GM21447 (cell line): ENCODE measurements at regions not wholly inside any gene's neighbourhood (a gene's known extent, or its start where the extent isn't known, plus 50 kb on each side); places are given as distances from the start of the nearest gene placed in this dataset.
A peak's percentile ranks its signal among the peaks of the same experiment; 100 is the strongest.
"Not testable (repeated sequence)": the region's sequence is repeated elsewhere in the genome, so short reads cannot be mapped to it uniquely, and the experiment has no call there.

Source experiments
- ATAC-seq: cut with Tn5 transposase; IDR thresholded peaks from one replicate; pipeline ENCODE4 v1.9.1; 2021; ENCODE audit not compliant: unreplicated experiment

GRCh38 chr7:138363721-138364120 lies 96.3 kb upstream of the TRIM24 start:
- no peak for ATAC-seq

GRCh38 chr7:138366137-138366536 lies 93.9 kb upstream of the TRIM24 start:
- ATAC-seq: not testable (repeated sequence)

- not testable (repeated sequence) for ATAC-seq
Observed at GRCh38 chr7:138366676-138367075, 93.4 kb upstream of the TRIM24 start.

GRCh38 chr7:138369797-138370196 lies 90.3 kb upstream of the TRIM24 start:
- ATAC-seq: no peak

- ATAC-seq: no peak
Observed at GRCh38 chr7:138370956-138371355, 89.1 kb upstream of the TRIM24 start.

- no peak for ATAC-seq
Observed at GRCh38 chr7:138374119-138374693, 85.9 kb upstream of the TRIM24 start.

- ATAC-seq: no peak
Observed at GRCh38 chr7:138377306-138377705, 82.8 kb upstream of the TRIM24 start.

DNA sequence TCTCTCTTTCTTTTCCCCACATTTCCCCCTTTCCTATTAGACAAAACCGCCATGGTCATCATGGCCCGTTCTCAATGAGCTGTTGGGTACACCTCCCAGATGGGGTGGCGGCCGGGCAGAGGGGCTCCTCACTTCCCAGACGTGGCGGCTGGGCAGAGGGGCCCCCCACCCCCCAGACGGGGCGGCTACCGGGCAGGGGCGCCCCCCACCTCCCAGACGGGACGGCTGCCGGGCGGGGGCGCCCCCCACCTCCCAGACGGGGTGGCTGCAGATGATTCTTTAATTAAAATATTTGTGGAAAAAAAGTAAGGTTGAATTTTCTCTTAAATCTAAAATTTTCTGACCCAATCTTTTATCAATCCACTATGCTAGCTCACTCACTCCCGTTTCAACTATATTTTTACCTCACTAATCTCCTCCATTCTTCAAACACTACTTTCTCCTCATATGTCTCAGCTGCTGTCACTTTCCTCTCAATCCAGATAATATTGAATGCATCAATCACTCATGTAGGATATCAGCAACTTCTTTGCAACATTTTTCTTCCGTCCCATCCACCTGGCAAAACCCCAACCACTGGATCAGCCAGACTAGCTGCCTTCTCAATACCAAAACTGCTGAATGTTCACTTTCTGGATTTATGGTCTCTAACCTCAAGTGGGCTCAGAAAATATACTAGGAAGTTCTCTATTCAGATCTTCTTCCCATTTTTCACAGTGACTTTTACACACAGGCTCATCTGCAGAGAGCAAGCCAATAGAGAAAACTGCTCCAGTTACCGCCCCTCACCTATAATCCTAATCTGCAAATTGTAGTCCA lies 81.1 kb upstream of the TRIM24 start:
- no peak for ATAC-seq

DNA sequence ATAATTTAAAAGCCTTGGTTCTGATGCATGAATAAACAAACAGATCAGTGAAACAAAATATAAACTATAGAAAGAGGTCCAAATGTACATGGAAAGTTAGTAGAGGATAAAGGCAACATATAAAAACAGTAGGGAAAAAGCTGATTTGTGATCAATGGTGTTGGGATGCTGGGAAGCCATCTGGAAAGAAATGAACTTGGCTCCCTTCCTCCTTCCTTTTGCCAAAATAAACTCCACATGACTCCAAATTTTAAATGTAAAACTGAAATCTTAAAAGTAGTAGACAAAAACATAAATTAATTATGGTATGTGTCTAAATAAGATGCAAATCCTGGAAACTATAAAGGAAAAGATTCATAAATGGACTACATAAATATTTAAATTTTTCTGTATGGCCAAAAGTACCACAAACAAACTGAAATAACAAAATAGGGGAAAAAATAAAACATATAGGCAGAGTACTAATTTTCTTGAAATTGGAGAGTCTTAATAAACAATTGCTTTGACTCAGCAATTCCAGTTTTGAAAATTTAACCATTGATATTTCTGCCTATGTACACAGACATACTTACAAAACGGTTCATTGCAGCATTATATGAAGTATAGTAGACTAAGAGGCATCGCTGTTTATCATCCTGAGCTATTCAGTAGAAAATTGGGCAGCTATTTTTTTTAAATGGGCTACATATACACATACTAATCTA lies 77.0 kb upstream of the TRIM24 start:
- ATAC-seq: no peak

DNA sequence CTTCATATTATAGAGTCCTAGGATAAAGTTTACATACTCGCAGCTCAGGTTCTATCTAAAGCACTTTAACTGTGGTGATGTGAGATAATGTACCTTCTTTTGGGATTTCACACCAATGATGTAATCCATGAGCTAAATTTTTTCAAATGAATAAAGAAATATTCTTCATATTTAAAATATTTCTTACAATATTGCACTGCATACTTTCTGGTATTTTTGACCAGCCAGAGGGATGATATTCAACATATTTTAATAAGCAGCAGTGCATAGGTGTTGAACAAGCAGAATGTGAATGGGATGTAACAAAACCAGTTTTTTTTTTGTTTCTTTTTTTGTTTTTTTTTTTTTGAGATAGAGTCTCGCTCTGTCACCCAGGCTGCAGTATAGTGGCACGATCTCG lies 73.2 kb upstream of the TRIM24 start:
- ATAC-seq: no peak

GRCh38 chr7:138387755-138388475 lies 72.1 kb upstream of the TRIM24 start:
- no peak for ATAC-seq

DNA sequence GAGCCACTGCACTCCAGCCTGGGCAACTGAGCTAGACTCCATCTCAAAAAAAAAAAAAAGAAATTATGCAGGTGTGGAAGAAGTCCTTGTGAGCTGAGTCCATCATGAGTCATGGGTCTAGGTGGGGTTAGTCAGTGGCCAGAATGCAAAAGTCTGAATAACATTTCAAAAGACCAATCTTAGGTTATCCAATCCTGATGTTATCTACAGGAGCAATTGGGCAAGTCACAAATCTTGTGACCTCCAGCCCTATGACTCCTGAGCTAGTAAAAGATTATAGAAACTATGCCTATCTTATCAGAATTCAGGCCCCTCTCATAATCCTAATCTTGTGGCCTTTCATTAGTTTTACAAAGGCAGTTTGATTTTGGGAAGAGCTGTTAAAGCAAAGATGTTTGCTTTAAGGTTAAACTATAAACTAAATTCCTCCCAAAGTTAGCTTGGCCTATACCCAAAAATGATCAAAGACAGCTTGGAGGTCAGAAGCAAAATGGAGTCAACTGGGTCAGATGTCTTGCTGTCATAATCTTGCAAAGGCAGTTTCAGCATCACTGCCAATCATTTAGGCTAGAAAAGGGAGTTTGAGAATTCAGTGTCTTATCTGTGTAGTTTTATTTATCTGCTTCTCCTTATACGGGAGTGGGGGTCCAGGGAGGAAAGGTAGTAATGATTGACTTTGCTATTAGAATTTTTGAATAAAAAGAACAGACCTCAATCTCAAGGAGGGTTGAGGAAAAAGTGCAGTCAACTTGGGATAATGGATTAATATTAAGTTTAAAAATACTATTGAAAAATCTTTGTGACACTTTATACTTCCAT lies 71.2 kb upstream of the TRIM24 start:
- no peak for ATAC-seq

DNA sequence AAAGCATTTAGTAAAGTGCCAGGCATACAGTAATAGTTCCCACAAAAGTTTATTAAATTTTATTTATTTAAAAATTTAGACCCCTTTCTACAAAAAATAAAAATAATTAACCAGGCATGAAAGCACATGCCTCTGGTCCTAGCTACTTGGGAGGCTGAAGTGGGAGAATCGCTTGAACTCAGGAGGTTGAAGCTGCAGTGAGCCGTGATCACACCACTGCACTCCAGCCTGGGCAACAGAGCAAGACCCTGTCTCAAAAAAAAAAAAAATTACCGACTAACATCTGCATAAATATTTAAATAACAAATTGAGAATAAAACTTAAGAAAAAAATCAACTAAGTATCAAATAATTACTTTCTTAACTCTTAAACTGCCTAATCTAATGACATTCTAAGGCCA lies 64.3 kb upstream of the TRIM24 start:
- ATAC-seq: no peak

- ATAC-seq: peak; percentile 98
Observed at GRCh38 chr7:138396251-138397070, 63.6 kb upstream of the TRIM24 start.

- ATAC-seq: not testable (repeated sequence)
Observed at GRCh38 chr7:138397071-138397433, 63.0 kb upstream of the TRIM24 start.

- ATAC-seq: no peak
Observed at GRCh38 chr7:138398857-138399256, 61.2 kb upstream of the TRIM24 start.

DNA sequence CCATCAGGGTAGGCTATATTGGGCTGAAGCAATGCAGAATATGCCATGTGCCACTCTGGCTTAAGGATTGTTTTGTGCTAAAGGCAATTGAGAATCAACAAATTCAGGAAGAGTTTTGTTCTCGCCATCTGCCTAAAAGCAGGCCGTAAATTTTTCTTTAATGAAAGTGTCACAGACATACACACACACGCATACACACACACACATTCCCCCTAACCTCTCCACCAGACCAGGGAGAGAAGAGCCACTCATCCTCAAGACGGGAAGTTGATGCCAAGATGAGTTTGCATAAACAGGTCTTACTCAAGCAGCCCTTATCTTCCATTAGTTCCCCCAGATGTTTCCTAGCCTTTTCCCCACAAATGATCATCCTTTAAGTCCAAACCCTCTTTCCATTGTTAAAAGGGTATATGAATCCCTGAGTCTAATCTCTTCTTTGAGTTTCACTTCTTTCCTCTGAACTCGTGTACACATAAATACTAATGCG lies 59.6 kb upstream of the TRIM24 start:
- ATAC-seq: no peak

DNA sequence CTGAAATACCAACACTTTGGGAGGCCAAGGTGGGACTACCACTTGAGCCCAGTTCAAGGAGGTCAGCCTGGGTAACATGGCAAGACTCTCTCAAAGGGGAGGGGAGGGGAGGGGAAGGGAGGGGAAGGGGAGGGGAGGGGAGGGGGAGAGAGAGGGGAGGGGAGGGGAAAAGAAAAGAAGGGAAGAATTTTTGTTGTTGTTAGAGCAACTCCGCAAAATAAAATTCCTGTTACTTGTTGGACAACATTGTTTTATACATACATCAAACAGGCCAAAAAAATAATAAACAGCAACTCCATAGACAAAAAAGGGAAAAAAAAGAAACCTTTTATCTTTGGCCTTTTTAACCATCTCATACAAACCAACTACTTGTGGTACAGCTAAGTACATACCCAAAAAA lies 57.3 kb upstream of the TRIM24 start:
- no peak for ATAC-seq

DNA sequence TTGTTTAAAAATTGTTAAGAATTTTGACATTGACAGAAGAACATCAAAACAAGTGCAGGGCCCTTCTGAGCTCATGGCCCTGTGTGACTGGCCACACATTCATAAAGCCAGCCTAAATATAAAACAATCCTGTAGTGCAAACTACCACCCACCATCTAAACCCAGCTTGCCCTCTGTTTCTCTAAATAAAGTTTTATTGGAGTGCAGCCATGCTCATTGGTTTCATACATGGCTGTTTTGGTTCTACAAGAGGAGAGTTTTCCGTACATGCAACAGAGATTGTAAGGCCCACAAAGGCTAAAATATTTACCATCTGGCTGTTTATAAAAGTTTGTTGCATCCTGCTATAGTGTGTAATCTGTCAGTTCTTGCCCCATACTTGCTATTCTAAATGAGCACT lies 54.6 kb upstream of the TRIM24 start:
- no peak for ATAC-seq

DNA sequence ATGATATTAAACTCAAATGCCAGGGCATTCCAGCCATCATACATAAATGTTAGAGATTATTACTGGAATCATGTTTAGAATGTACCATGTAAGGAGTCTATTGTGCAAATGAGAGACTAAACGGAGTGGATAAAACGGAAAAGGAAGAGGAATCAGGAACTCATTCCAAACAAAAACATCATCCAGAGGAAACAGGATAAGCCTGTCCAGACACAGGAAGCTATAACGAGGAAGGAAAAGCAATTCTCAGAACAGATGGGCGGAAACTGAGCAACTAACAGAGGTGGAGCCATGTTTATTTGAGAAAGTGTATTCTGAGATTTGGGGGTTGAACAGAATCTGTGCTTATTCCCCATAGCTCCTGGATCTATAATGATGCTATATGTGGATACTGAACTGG lies 52.3 kb upstream of the TRIM24 start:
- ATAC-seq: no peak
